Type B pancreatic cell (in vitro differentiated cells): ENCODE measurements at regions not wholly inside any gene's neighbourhood (a gene's known extent, or its start where the extent isn't known, plus 50 kb on each side); places are given as distances from the start of the nearest gene placed in this dataset.
"Not testable (repeated sequence)": the region's sequence is repeated elsewhere in the genome, so short reads cannot be mapped to it uniquely, and the experiment has no call there.

Experiments used
- DNase-seq: peaks from one replicate; pipeline ENCODE4 v3.0.0; 2021; ENCODE audit warnings: mixed read lengths; ENCODE audit not compliant: unreplicated experiment; ENCODE audit errors: extremely low spot score
- H3K27ac Mint-ChIP-seq: 2 replicates; pipeline ENCODE4 v1.8.0; 2021; ENCODE audit warnings: mild to moderate bottlenecking, mixed read lengths
- H3K27me3 Mint-ChIP-seq: 2 replicates; pipeline ENCODE4 v1.8.0; 2021; ENCODE audit warnings: mixed read lengths
- H3K36me3 Mint-ChIP-seq: 2 replicates; pipeline ENCODE4 v1.8.0; 2021; ENCODE audit warnings: mixed read lengths
- H3K4me1 Mint-ChIP-seq: one replicate; pipeline ENCODE4 v1.8.0; 2021; ENCODE audit warnings: mixed read lengths; ENCODE audit not compliant: unreplicated experiment
- H3K4me3 Mint-ChIP-seq: 2 replicates; pipeline ENCODE4 v1.8.0; 2021; ENCODE audit warnings: mild to moderate bottlenecking, mixed read lengths
- H3K9me3 Mint-ChIP-seq: 2 replicates; pipeline ENCODE4 v1.8.0; 2021; ENCODE audit warnings: mixed read lengths
- TF ChIP-seq, protein P1 (sequence below): fragments of 200-600 bp; sonication (generic); conservative IDR thresholded peaks from 2 replicates; pipeline ENCODE4 v1.5.0; 2021; ENCODE audit warnings: antibody characterized with exemption, mild to moderate bottlenecking

DNA sequence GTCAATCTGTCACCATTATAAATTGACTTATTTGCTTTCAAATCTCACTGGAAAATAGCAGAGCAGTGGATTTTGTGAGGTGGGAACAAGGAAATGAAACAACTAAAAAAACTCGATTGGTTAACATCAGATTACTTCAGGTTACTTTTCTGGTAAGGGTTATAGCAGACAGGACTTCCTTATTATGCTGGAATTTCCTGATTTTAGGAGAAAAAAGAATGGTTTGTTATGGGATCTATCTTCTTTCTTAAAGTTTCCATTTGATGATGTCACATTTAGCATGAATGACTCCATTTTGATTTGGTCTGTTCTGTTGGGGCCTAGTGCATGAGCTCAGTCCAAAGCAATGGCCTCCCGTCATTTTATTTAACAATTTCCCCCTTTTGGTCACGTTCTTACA, 210.6 kb downstream of the KCNJ2 start:
- Mint-ChIP-seq H3K27ac (no peak overlapping the region), H3K27me3 (no peaks in the 10 kb centered on the region), H3K9me3 (no peaks in the 10 kb centered on the region), H3K4me3 (no peak overlapping the region), H3K4me1 (no peaks in the 10 kb centered on the region), H3K36me3 (no peaks in the 10 kb centered on the region)
- DNase-seq = no peak
- TF ChIP-seq, protein P1, sequence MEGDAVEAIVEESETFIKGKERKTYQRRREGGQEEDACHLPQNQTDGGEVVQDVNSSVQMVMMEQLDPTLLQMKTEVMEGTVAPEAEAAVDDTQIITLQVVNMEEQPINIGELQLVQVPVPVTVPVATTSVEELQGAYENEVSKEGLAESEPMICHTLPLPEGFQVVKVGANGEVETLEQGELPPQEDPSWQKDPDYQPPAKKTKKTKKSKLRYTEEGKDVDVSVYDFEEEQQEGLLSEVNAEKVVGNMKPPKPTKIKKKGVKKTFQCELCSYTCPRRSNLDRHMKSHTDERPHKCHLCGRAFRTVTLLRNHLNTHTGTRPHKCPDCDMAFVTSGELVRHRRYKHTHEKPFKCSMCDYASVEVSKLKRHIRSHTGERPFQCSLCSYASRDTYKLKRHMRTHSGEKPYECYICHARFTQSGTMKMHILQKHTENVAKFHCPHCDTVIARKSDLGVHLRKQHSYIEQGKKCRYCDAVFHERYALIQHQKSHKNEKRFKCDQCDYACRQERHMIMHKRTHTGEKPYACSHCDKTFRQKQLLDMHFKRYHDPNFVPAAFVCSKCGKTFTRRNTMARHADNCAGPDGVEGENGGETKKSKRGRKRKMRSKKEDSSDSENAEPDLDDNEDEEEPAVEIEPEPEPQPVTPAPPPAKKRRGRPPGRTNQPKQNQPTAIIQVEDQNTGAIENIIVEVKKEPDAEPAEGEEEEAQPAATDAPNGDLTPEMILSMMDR = no peak

DNA sequence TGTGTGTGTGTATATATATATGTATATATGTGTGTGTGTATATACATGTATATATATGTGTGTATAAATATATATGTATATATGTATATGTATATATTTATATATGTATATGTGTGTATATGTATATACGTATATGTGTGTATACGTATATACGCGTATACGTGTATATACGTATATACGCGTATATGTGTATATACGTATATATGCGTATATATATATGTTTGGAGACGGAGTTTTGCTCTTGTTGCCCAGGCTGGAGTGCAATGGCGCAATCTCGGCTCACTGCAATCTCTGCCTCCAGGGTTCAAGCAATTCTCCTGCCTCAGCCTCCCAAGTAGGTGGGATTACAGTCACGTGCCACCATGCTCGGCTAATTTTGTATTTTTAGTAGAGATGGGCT, 212.6 kb downstream of the KCNJ2 start:
- not testable (repeated sequence) for H3K36me3 Mint-ChIP-seq, H3K9me3 Mint-ChIP-seq, DNase-seq, H3K27ac Mint-ChIP-seq, H3K4me1 Mint-ChIP-seq, H3K27me3 Mint-ChIP-seq, H3K4me3 Mint-ChIP-seq

DNA sequence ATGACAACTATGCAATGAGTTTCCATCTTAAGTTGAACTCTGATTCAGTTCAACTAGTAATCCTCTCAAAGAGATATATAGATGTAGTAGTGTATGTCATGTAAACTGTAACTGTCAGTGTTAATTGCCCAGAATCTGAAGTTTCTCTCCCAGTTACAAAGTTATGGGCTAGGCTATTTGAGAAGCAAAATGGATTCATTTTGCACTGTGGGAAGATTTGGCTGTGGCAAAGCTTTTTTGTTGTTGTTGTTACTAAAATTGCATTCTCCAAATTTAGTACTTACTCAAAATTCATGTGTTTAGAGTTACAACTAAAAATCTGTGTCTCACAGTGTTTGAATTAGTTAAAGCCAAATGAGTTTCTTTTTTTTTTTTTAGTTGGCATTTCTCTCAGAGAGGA, 219.0 kb downstream of the KCNJ2 start:
- TF ChIP-seq, protein P1 = no peak
- no peaks in the 10 kb centered on the region for H3K36me3 Mint-ChIP-seq
- no peaks in the 10 kb centered on the region for H3K4me1 Mint-ChIP-seq
- H3K27me3 Mint-ChIP-seq = no peaks in the 10 kb centered on the region
- H3K9me3 Mint-ChIP-seq = no peaks in the 10 kb centered on the region
- no peak overlapping the region for H3K27ac Mint-ChIP-seq
- no peak for DNase-seq
- no peak overlapping the region for H3K4me3 Mint-ChIP-seq

GRCh38 chr17:70389232-70389757, 220.0 kb downstream of the KCNJ2 start:
- not testable (repeated sequence) for H3K27me3 Mint-ChIP-seq, H3K4me3 Mint-ChIP-seq, H3K36me3 Mint-ChIP-seq, H3K9me3 Mint-ChIP-seq, H3K27ac Mint-ChIP-seq, H3K4me1 Mint-ChIP-seq, DNase-seq

GRCh38 chr17:70390049-70390448, 220.7 kb downstream of the KCNJ2 start:
- H3K27me3 Mint-ChIP-seq = no peaks in the 10 kb centered on the region
- DNase-seq = no peak
- H3K4me1 Mint-ChIP-seq = no peaks in the 10 kb centered on the region
- no peaks in the 10 kb centered on the region for H3K9me3 Mint-ChIP-seq
- no peak overlapping the region for H3K27ac Mint-ChIP-seq
- no peaks in the 10 kb centered on the region for H3K36me3 Mint-ChIP-seq
- TF ChIP-seq, protein P1 = no peak
- H3K4me3 Mint-ChIP-seq = no peak overlapping the region

DNA sequence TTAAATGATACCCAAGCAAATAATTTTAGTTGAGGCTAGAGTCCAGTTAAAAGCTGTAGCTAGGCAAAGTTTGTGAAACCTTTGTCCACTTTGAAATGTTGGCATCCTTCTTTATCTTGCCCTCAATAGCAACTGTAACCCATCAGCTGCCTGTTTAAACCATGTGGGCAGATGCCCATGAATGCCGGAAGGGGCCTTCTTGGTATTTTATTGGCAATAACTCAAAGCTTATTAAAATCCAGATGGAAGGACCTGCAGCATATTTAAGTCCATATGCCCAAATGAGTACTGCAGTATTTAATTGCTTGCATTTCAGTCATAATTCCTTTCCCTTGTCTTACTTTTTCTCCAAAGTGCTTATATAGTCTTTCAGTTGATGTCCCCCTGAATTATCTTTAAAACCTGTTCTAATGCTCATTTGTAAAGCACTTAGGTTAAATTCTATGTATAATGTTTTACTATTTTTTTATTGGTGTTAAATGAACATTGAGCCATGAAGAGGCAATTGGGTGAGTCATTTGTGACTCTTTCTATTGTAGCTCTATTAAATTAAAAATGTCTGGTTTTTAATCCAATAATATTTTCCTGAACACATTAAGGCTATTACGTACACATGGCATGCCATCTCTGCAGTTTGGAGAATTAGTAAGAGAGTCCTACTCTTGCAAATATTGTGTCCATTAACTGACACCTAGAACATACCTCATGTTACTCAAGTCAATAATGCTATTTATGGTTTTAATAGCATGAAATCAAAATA, 225.3 kb downstream of the KCNJ2 start:
- no peaks in the 10 kb centered on the region for H3K27me3 Mint-ChIP-seq
- no peaks in the 10 kb centered on the region for H3K36me3 Mint-ChIP-seq

More for the DNA sequence above, 225.3 kb downstream of the KCNJ2 start:
- no peak overlapping the region for H3K27ac Mint-ChIP-seq
- TF ChIP-seq, protein P1 = no peak
- DNase-seq = no peak
- no peaks in the 10 kb centered on the region for H3K4me1 Mint-ChIP-seq
- H3K4me3 Mint-ChIP-seq = no peak overlapping the region
- peaks cover 3% of the 10 kb centered on the region for H3K9me3 Mint-ChIP-seq
